ENCODE measurements at regions not wholly inside any gene's neighbourhood (a gene's known extent, or its start where the extent isn't known, plus 50 kb on each side); places are given as distances from the start of the nearest gene placed in this dataset.

- Histone ChIP-seq H4K8ac (ENCODE audit: low read depth, low read length) (no peak overlapping the region), H3K56ac (ENCODE audit: low read length) (no peak overlapping the region), H3K18ac (ENCODE audit: low read length) (peak overlapping the region; percentile 53), H3K4me2 (ENCODE audit: low read length) (no peak overlapping the region), H3K23ac (ENCODE audit: low read length) (no peak overlapping the region), H3K79me2 (ENCODE audit: control insufficient read depth, insufficient read depth, low read length) (no peaks in the 10 kb centered on the region), H3K36me3 (ENCODE audit: control insufficient read depth, insufficient read depth, low read length) (no peaks in the 10 kb centered on the region), H3K9ac (ENCODE audit: low read length) (no peak overlapping the region), H2BK15ac (replicated peaks; ENCODE audit: low read depth) (no peak overlapping the region), H2AK5ac (ENCODE audit: low read length) (no peak overlapping the region), H3K27ac (ENCODE audit: low read depth, low read length) (no peak overlapping the region), H3K4me3 (ENCODE audit: low read length) (no peak overlapping the region), H3K4ac (ENCODE audit: low read depth, low read length) (no peak overlapping the region), H3K27me3 (ENCODE audit: insufficient read depth, low read length, poor library complexity) (no peaks in the 10 kb centered on the region), H3K79me1 (ENCODE audit: low read length) (no peaks in the 10 kb centered on the region), H4K5ac (ENCODE audit: low read length) (no peak overlapping the region), H2BK120ac (ENCODE audit: low read depth, low read length) (no peak overlapping the region), H3K4me1 (ENCODE audit: control insufficient read depth, low read depth, low read length) (no peaks in the 10 kb centered on the region), H2BK5ac (ENCODE audit: low read length) (no peak overlapping the region)
- no CpG with 5 or more reads among the region's 2 CpGs for WGBS (ENCODE audit: extremely low coverage, insufficient coverage, low lambda C conversion rate)
- DNase-seq, result no peak
These were observed 331.7 kb downstream of the ETNK1 start for GRCh38 chr12:22956690-22957089.

- Histone ChIP-seq H2BK120ac (ENCODE audit: low read depth, low read length) (no peak overlapping the region), H2BK5ac (ENCODE audit: low read length) (no peak overlapping the region), H3K4me3 (ENCODE audit: low read length) (no peak overlapping the region), H4K8ac (ENCODE audit: low read depth, low read length) (no peak overlapping the region), H3K4me2 (ENCODE audit: low read length) (no peak overlapping the region), H3K56ac (ENCODE audit: low read length) (no peak overlapping the region), H3K79me2 (ENCODE audit: control insufficient read depth, insufficient read depth, low read length) (no peaks in the 10 kb centered on the region), H3K79me1 (ENCODE audit: low read length) (no peaks in the 10 kb centered on the region), H3K4ac (ENCODE audit: low read depth, low read length) (no peak overlapping the region), H3K4me1 (ENCODE audit: control insufficient read depth, low read depth, low read length) (no peaks in the 10 kb centered on the region), H3K9ac (ENCODE audit: low read length) (no peak overlapping the region), H3K23ac (ENCODE audit: low read length) (no peak overlapping the region), H3K18ac (ENCODE audit: low read length) (no peak overlapping the region), H2AK5ac (ENCODE audit: low read length) (no peak overlapping the region), H2BK15ac (replicated peaks; ENCODE audit: low read depth) (no peak overlapping the region), H3K36me3 (ENCODE audit: control insufficient read depth, insufficient read depth, low read length) (no peaks in the 10 kb centered on the region), H4K5ac (ENCODE audit: low read length) (no peak overlapping the region), H3K27me3 (ENCODE audit: insufficient read depth, low read length, poor library complexity) (no peaks in the 10 kb centered on the region), H3K27ac (ENCODE audit: low read depth, low read length) (no peak overlapping the region)
- DNase-seq, result no peak
These were observed 342.2 kb downstream of the ETNK1 start for GRCh38 chr12:22967171-22967570.

GRCh38 chr12:22969521-22969920, 344.6 kb downstream of the ETNK1 start:
- Histone ChIP-seq H2BK120ac (ENCODE audit: low read depth, low read length) (no peak overlapping the region), H3K4me1 (ENCODE audit: control insufficient read depth, low read depth, low read length) (no peaks in the 10 kb centered on the region), H3K79me1 (ENCODE audit: low read length) (no peaks in the 10 kb centered on the region), H3K18ac (ENCODE audit: low read length) (no peak overlapping the region), H3K23ac (ENCODE audit: low read length) (no peak overlapping the region), H3K4me3 (ENCODE audit: low read length) (no peak overlapping the region), H3K27me3 (ENCODE audit: insufficient read depth, low read length, poor library complexity) (no peaks in the 10 kb centered on the region), H3K36me3 (ENCODE audit: control insufficient read depth, insufficient read depth, low read length) (no peaks in the 10 kb centered on the region), H3K56ac (ENCODE audit: low read length) (no peak overlapping the region), H3K9ac (ENCODE audit: low read length) (no peak overlapping the region), H4K8ac (ENCODE audit: low read depth, low read length) (no peak overlapping the region), H3K4me2 (ENCODE audit: low read length) (no peak overlapping the region), H2AK5ac (ENCODE audit: low read length) (no peak overlapping the region), H2BK15ac (replicated peaks; ENCODE audit: low read depth) (no peak overlapping the region), H3K27ac (ENCODE audit: low read depth, low read length) (no peak overlapping the region), H2BK5ac (ENCODE audit: low read length) (no peak overlapping the region), H4K5ac (ENCODE audit: low read length) (no peak overlapping the region), H3K79me2 (ENCODE audit: control insufficient read depth, insufficient read depth, low read length) (no peaks in the 10 kb centered on the region), H3K4ac (ENCODE audit: low read depth, low read length) (no peak overlapping the region)
- no CpG with 5 or more reads among the region's 4 CpGs for WGBS (ENCODE audit: extremely low coverage, insufficient coverage, low lambda C conversion rate)
- no peak for DNase-seq

GRCh38 chr12:22971247-22971646, 346.3 kb downstream of the ETNK1 start:
- Histone ChIP-seq H2AK5ac (ENCODE audit: low read length) (no peak overlapping the region), H4K8ac (ENCODE audit: low read depth, low read length) (no peak overlapping the region), H4K5ac (ENCODE audit: low read length) (no peak overlapping the region), H3K18ac (ENCODE audit: low read length) (peak overlapping the region; percentile 51), H3K79me2 (ENCODE audit: control insufficient read depth, insufficient read depth, low read length) (no peaks in the 10 kb centered on the region), H3K36me3 (ENCODE audit: control insufficient read depth, insufficient read depth, low read length) (no peaks in the 10 kb centered on the region), H3K79me1 (ENCODE audit: low read length) (no peaks in the 10 kb centered on the region), H2BK15ac (replicated peaks; ENCODE audit: low read depth) (peak overlapping the region; percentile 98), H2BK120ac (ENCODE audit: low read depth, low read length) (no peak overlapping the region), H3K56ac (ENCODE audit: low read length) (no peak overlapping the region), H3K27ac (ENCODE audit: low read depth, low read length) (no peak overlapping the region), H3K27me3 (ENCODE audit: insufficient read depth, low read length, poor library complexity) (no peaks in the 10 kb centered on the region), H3K23ac (ENCODE audit: low read length) (no peak overlapping the region), H3K4me2 (ENCODE audit: low read length) (no peak overlapping the region), H3K4me1 (ENCODE audit: control insufficient read depth, low read depth, low read length) (no peaks in the 10 kb centered on the region), H3K4me3 (ENCODE audit: low read length) (no peak overlapping the region), H3K4ac (ENCODE audit: low read depth, low read length) (no peak overlapping the region), H2BK5ac (ENCODE audit: low read length) (no peak overlapping the region), H3K9ac (ENCODE audit: low read length) (no peak overlapping the region)
- DNase-seq, result no peak
- WGBS (ENCODE audit: extremely low coverage, insufficient coverage, low lambda C conversion rate), result no CpG with 5 or more reads among the region's 6 CpGs

- H3K18ac ChIP-seq (ENCODE audit: low read length), result no peak overlapping the region
- H3K4ac ChIP-seq (ENCODE audit: low read depth, low read length), result no peak overlapping the region
- no peak overlapping the region for H4K5ac ChIP-seq (ENCODE audit: low read length)
- H3K4me2 ChIP-seq (ENCODE audit: low read length), result no peak overlapping the region
- H3K79me1 ChIP-seq (ENCODE audit: low read length), result no peaks in the 10 kb centered on the region
- H3K9ac ChIP-seq (ENCODE audit: low read length), result no peak overlapping the region
- H3K56ac ChIP-seq (ENCODE audit: low read length), result no peak overlapping the region
- no peak overlapping the region for H4K8ac ChIP-seq (ENCODE audit: low read depth, low read length)
- H3K4me3 ChIP-seq (ENCODE audit: low read length), result no peak overlapping the region
- no peak overlapping the region for H3K27ac ChIP-seq (ENCODE audit: low read depth, low read length)
- no peaks in the 10 kb centered on the region for H3K27me3 ChIP-seq (ENCODE audit: insufficient read depth, low read length, poor library complexity)
- no peaks in the 10 kb centered on the region for H3K4me1 ChIP-seq (ENCODE audit: control insufficient read depth, low read depth, low read length)
- no peak overlapping the region for H2BK120ac ChIP-seq (ENCODE audit: low read depth, low read length)
- H2AK5ac ChIP-seq (ENCODE audit: low read length), result no peak overlapping the region
- H2BK5ac ChIP-seq (ENCODE audit: low read length), result no peak overlapping the region
- DNase-seq, result no peak
- no CpG with 5 or more reads among the region's 12 CpGs for WGBS (ENCODE audit: extremely low coverage, insufficient coverage, low lambda C conversion rate)
- H3K36me3 ChIP-seq (ENCODE audit: control insufficient read depth, insufficient read depth, low read length), result no peaks in the 10 kb centered on the region
- H2BK15ac ChIP-seq (replicated peaks; ENCODE audit: low read depth), result no peak overlapping the region
- no peaks in the 10 kb centered on the region for H3K79me2 ChIP-seq (ENCODE audit: control insufficient read depth, insufficient read depth, low read length)
- no peak overlapping the region for H3K23ac ChIP-seq (ENCODE audit: low read length)
These were observed 346.8 kb downstream of the ETNK1 start for GRCh38 chr12:22971701-22972191.

- peak; percentile 86 for DNase-seq
- Histone ChIP-seq H3K56ac (ENCODE audit: low read length) (no peak overlapping the region), H2BK120ac (ENCODE audit: low read depth, low read length) (no peak overlapping the region), H4K5ac (ENCODE audit: low read length) (no peak overlapping the region), H3K4me3 (ENCODE audit: low read length) (no peak overlapping the region), H2AK5ac (ENCODE audit: low read length) (no peak overlapping the region), H3K18ac (ENCODE audit: low read length) (no peak overlapping the region), H3K79me2 (ENCODE audit: control insufficient read depth, insufficient read depth, low read length) (no peaks in the 10 kb centered on the region), H3K27ac (ENCODE audit: low read depth, low read length) (no peak overlapping the region), H3K4ac (ENCODE audit: low read depth, low read length) (no peak overlapping the region), H4K8ac (ENCODE audit: low read depth, low read length) (no peak overlapping the region), H3K27me3 (ENCODE audit: insufficient read depth, low read length, poor library complexity) (no peaks in the 10 kb centered on the region), H3K23ac (ENCODE audit: low read length) (no peak overlapping the region), H3K4me2 (ENCODE audit: low read length) (no peak overlapping the region), H2BK15ac (replicated peaks; ENCODE audit: low read depth) (no peak overlapping the region), H3K79me1 (ENCODE audit: low read length) (no peaks in the 10 kb centered on the region), H3K4me1 (ENCODE audit: control insufficient read depth, low read depth, low read length) (no peaks in the 10 kb centered on the region), H2BK5ac (ENCODE audit: low read length) (no peak overlapping the region), H3K36me3 (ENCODE audit: control insufficient read depth, insufficient read depth, low read length) (no peaks in the 10 kb centered on the region), H3K9ac (ENCODE audit: low read length) (no peak overlapping the region)
These were observed 349.9 kb downstream of the ETNK1 start for GRCh38 chr12:22974865-22975264.

All from mesendoderm (in vitro differentiated cells).